ENCODE measurements at regions not wholly inside any gene's neighbourhood (a gene's known extent, or its start where the extent isn't known, plus 50 kb on each side); places are given as distances from the start of the nearest gene placed in this dataset.

DNA sequence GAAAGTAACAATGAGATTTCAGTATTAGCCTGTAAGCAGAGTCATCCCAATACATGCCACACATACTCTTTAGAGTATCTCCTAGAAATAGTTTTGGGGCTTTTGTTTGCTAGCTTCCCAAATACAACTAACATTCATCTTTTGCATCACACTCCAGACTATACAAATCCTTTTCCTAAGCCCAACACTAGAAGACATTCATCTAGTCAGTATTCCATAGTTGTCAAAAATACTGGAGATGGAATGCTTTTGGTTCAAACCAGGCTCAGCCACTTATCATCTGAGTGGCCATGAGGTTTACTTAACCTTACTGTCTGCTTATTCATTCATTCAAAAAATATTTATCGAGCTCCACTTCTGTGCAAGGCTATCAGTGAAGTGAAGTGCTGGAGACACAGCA, 205.1 kb upstream of the SGCD start:
- no peak overlapping the region for H3K4me3 ChIP-seq (ENCODE audit: low read depth, low read length)
- no peak for DNase-seq (ENCODE audit: low read depth)
- in situ Hi-C loops (cut with HindIII; ENCODE audit: low sequenced_read_pairs), result no loop called here
- TF ChIP-seq, protein P1, sequence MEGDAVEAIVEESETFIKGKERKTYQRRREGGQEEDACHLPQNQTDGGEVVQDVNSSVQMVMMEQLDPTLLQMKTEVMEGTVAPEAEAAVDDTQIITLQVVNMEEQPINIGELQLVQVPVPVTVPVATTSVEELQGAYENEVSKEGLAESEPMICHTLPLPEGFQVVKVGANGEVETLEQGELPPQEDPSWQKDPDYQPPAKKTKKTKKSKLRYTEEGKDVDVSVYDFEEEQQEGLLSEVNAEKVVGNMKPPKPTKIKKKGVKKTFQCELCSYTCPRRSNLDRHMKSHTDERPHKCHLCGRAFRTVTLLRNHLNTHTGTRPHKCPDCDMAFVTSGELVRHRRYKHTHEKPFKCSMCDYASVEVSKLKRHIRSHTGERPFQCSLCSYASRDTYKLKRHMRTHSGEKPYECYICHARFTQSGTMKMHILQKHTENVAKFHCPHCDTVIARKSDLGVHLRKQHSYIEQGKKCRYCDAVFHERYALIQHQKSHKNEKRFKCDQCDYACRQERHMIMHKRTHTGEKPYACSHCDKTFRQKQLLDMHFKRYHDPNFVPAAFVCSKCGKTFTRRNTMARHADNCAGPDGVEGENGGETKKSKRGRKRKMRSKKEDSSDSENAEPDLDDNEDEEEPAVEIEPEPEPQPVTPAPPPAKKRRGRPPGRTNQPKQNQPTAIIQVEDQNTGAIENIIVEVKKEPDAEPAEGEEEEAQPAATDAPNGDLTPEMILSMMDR (IDR thresholded peaks at IDR 0.05; ENCODE audit: low read depth, low read length, missing control alignments), result no peak

DNA sequence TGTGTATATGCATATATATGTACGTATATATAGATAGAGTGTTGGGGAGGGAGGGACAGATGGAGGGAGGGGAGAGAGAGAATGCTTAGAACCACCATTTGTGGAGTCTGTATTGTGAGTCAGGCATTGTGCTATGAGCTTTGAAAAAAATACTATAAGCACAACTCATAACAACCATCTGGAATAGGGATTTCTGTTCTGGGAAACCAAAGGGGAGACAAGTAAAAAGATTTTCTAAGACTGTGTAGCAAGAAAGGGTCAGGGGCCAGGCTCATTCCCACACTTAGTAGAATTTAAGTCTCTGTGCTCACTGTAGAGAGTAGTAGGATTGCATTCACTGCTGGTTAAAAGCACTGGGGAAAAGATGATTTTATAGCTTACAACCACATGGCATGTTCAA, 202.3 kb upstream of the SGCD start:
- no peak for DNase-seq (ENCODE audit: low read depth)
- H3K4me3 ChIP-seq (ENCODE audit: low read depth, low read length), result no peak overlapping the region
- in situ Hi-C loops (cut with HindIII; ENCODE audit: low sequenced_read_pairs), result no loop called here

DNA sequence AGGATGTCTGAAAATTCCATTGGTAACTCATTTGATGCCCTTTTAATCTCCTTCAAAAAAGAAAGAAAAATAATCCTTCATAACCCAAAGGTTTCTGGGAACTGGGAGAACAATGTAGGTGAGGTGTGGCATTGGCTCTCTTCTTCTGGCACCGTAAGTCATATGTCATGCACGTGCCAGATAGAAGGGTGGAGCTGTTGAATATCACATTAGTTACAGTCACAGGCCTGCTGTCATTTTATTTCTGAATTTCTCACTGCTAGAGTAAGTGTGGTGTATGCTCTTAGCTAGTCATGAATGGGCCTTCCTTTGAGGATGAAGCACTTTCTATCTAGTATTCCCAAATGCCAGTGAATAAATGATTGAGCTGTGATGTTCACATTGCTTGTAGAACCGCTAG, 201.8 kb upstream of the SGCD start:
- no peak for DNase-seq (ENCODE audit: low read depth)
- in situ Hi-C loops (cut with HindIII; ENCODE audit: low sequenced_read_pairs), result no loop called here
- no peak overlapping the region for H3K4me3 ChIP-seq (ENCODE audit: low read depth, low read length)
- TF ChIP-seq, protein P1 (IDR thresholded peaks at IDR 0.05; ENCODE audit: low read depth, low read length, missing control alignments), result no peak

More for the DNA sequence above, 202.3 kb upstream of the SGCD start:
- TF ChIP-seq, protein P1 (IDR thresholded peaks at IDR 0.05; ENCODE audit: low read depth, low read length, missing control alignments), result no peak

DNA sequence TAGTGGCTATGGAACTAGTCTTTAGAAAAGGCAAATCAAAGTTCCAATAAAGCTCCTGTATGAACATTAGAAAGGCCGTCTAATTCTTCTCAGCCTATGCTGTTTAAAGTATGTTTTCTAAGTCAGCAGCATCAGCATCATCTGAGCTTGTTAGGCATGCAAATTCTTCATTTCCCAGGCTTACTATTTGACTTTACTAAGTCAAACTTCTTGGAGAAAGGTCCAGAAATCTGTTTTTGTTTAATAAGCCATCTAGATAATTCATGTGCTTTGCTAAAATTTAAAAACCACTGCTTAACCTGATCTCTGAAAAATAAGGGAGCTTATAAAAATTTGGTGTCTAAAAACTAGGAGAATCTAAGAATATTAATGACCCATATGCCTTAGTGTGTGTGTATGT, 200.2 kb upstream of the SGCD start:
- TF ChIP-seq, protein P1 (IDR thresholded peaks at IDR 0.05; ENCODE audit: low read depth, low read length, missing control alignments), result no peak
- in situ Hi-C loops (cut with HindIII; ENCODE audit: low sequenced_read_pairs), result no loop called here
- no peak overlapping the region for H3K4me3 ChIP-seq (ENCODE audit: low read depth, low read length)
- DNase-seq (ENCODE audit: low read depth), result no peak

DNA sequence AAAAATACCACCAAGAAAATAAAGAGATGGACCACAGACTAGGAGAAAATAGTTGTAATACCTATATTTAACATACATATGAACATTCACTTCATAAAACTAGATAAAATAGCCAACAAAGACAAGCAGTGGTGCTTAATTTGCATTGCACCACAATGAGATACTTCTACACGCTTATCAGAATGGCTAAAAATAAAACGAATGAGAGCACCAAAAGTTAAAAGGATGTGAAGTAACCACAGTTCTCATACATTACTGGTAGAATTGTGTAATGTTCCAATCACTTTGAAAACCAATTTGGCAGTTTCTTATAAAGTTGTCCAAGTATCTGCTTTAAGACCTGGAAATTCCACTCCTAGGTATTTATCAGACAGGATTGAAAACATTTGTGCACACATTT, 198.9 kb upstream of the SGCD start:
- TF ChIP-seq, protein P1 (IDR thresholded peaks at IDR 0.05; ENCODE audit: low read depth, low read length, missing control alignments), result no peak
- in situ Hi-C loops (cut with HindIII; ENCODE audit: low sequenced_read_pairs), result no loop called here
- DNase-seq (ENCODE audit: low read depth), result no peak
- H3K4me3 ChIP-seq (ENCODE audit: low read depth, low read length), result no peak overlapping the region

DNA sequence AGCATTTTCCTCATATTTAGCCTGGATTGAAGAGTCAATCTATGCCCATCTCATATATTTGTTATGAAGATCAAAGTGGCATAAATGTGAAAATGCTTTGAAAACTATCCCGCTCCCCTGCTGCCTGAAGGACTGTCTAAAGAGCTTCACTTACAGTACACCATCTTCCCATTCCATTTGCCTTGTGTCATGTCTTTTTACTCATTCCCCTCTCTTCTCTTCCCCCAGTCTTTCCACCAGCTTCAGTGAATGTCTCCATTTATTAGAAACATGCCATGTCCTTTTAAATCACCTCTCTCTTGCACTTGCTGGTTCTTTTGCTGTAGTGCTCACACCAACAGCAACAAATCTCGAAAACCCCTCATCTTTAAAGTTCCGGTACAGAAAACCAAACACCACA, 192.7 kb upstream of the SGCD start:
- TF ChIP-seq, protein P1 (IDR thresholded peaks at IDR 0.05; ENCODE audit: low read depth, low read length, missing control alignments), result no peak
- in situ Hi-C loops (cut with HindIII; ENCODE audit: low sequenced_read_pairs), result no loop called here
- no peak overlapping the region for H3K4me3 ChIP-seq (ENCODE audit: low read depth, low read length)
- DNase-seq (ENCODE audit: low read depth), result no peak

DNA sequence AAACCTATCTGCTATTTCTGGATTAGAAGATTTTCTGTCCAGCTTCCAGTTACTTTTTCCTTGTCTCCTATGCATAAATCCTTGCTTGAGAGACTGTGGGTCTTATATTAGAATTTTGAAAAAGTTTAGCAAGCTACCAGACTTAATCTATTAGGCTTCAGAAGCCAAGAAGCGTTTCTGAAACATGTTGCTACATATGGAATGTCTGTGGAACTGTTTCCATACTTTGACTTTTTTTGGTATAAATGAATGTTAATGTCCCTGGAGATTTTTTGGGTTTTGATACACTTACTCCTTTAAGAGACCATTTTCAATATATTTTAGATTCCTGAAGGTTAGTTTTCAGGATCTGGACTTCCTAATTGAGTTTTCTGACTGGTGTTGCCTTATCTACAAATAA, 191.4 kb upstream of the SGCD start:
- in situ Hi-C loops (cut with HindIII; ENCODE audit: low sequenced_read_pairs), result no loop called here
- TF ChIP-seq, protein P1 (IDR thresholded peaks at IDR 0.05; ENCODE audit: low read depth, low read length, missing control alignments), result no peak
- H3K4me3 ChIP-seq (ENCODE audit: low read depth, low read length), result no peak overlapping the region
- DNase-seq (ENCODE audit: low read depth), result no peak
